GM23338 (cell line): ENCODE measurements at regions not wholly inside any gene's neighbourhood (a gene's known extent, or its start where the extent isn't known, plus 50 kb on each side); places are given as distances from the start of the nearest gene placed in this dataset.

Experiments
- ATAC-seq: fragments of 200-7000 bp; cut with Tn5 transposase; 3 replicates; pipeline ENCODE4 v1.9.1; 2020
- DNase-seq: peaks from one replicate; pipeline ENCODE4 v3.0.0-alpha.2; 2015; ENCODE audit warnings: low spot score
- H2AFZ ChIP-seq: fragments of 200-600 bp; sonication (generic); 2 replicates; pipeline ENCODE4 v1.8.0; 2016; ENCODE audit warnings: antibody characterized with exemption, mild to moderate bottlenecking, moderate library complexity
- H3F3A ChIP-seq: fragments of 200-600 bp; sonication (generic); replicated peaks from 2 replicates; pipeline ENCODE4 v1.8.0; 2017; ENCODE audit warnings: antibody characterized with exemption, mixed run types, low read depth
- H3K27ac ChIP-seq: fragments of 200-600 bp; sonication (generic); 2 replicates; pipeline ENCODE4 v1.6.1; 2016; ENCODE audit warnings: low read depth
- H3K27me3 ChIP-seq: fragments of 200-600 bp; sonication (generic); 2 replicates; pipeline ENCODE4 v1.8.0; 2016; ENCODE audit warnings: mild to moderate bottlenecking, mixed run types, moderate library complexity; ENCODE audit not compliant: insufficient read depth
- H3K36me3 ChIP-seq: fragments of 200-600 bp; sonication (generic); 2 replicates; pipeline ENCODE4 v1.8.0; 2016; ENCODE audit warnings: mild to moderate bottlenecking; ENCODE audit not compliant: insufficient read depth
- H3K4me1 ChIP-seq: fragments of 200-600 bp; sonication (generic); 2 replicates; pipeline ENCODE4 v1.8.0; 2016; ENCODE audit warnings: mild to moderate bottlenecking, moderate library complexity; ENCODE audit not compliant: insufficient read depth
- H3K4me2 ChIP-seq: fragments of 200-600 bp; sonication (generic); 2 replicates; pipeline ENCODE4 v1.7.1; 2017; ENCODE audit warnings: mixed run types
- H3K4me3 ChIP-seq: fragments of 200-600 bp; sonication (generic); 2 replicates; pipeline ENCODE4 v1.6.1; 2016; ENCODE audit warnings: mixed run types
- H3K79me2 ChIP-seq: fragments of 200-600 bp; sonication (generic); replicated peaks from 2 replicates; pipeline ENCODE4 v1.8.0; 2017; ENCODE audit warnings: mild to moderate bottlenecking; ENCODE audit not compliant: insufficient read depth
- H3K9me2 ChIP-seq: fragments of 200-600 bp; sonication (generic); 2 replicates; pipeline ENCODE4 v1.8.0; 2017; ENCODE audit not compliant: insufficient read depth
- H4K20me1 ChIP-seq: fragments of 200-600 bp; sonication (generic); replicated peaks from 2 replicates; pipeline ENCODE4 v1.8.0; 2017; ENCODE audit warnings: mild to moderate bottlenecking; ENCODE audit not compliant: insufficient read depth
- H3K27ac Mint-ChIP-seq: 2 replicates; pipeline ENCODE4 v1.8.0; 2020; ENCODE audit warnings: inconsistent platforms, mild to moderate bottlenecking, moderate library complexity, mixed read lengths
- H3K27me3 Mint-ChIP-seq: 3 replicates; pipeline ENCODE4 v1.8.0; 2022; ENCODE audit warnings: low read depth, mild to moderate bottlenecking, moderate library complexity, mixed read lengths, inconsistent platforms; ENCODE audit not compliant: insufficient read depth, poor library complexity
- H3K36me3 Mint-ChIP-seq: 3 replicates; pipeline ENCODE4 v1.8.0; 2021; ENCODE audit warnings: low read depth, mild to moderate bottlenecking, inconsistent platforms, moderate library complexity, mixed read lengths
- H3K4me1 Mint-ChIP-seq: 3 replicates; pipeline ENCODE4 v1.8.0; 2020; ENCODE audit warnings: mild to moderate bottlenecking, inconsistent platforms, mixed read lengths
- H3K4me3 Mint-ChIP-seq: 3 replicates; pipeline ENCODE4 v1.8.0; 2021; ENCODE audit warnings: moderate library complexity, mild to moderate bottlenecking, inconsistent platforms, mixed read lengths
- H3K9me3 Mint-ChIP-seq: 3 replicates; pipeline ENCODE4 v1.8.0; 2020; ENCODE audit warnings: moderate library complexity, mild to moderate bottlenecking, inconsistent platforms, mixed read lengths
- CREB1 ChIP-seq: fragments of 250-450 bp; sonication (Bioruptor Pico); IDR thresholded peaks from 2 replicates; pipeline ENCODE4 v1.5.0; 2020; ENCODE audit warnings: low read depth, mild to moderate bottlenecking, moderate library complexity
- EZH2 ChIP-seq: fragments of 200-600 bp; sonication (generic); IDR thresholded peaks from one replicate; pipeline ENCODE4 v1.8.0; 2017; ENCODE audit warnings: antibody characterized with exemption, mild to moderate bottlenecking, low read depth; ENCODE audit not compliant: unreplicated experiment
- JUNB ChIP-seq: IDR thresholded peaks from one replicate; pipeline ENCODE4 v1.6.1; 2016; ENCODE audit warnings: antibody characterized with exemption; ENCODE audit not compliant: unreplicated experiment
- NANOG ChIP-seq: IDR thresholded peaks from 2 replicates; pipeline ENCODE4 v1.6.1; 2016; ENCODE audit warnings: antibody characterized with exemption, borderline replicate concordance
- POLR2AphosphoS5 ChIP-seq: IDR thresholded peaks from 2 replicates; pipeline ENCODE4 v1.6.1; 2016; ENCODE audit warnings: antibody characterized with exemption, low read depth
- REST ChIP-seq: IDR thresholded peaks from one replicate; pipeline ENCODE4 v1.6.1; 2018; ENCODE audit warnings: antibody characterized with exemption; ENCODE audit not compliant: unreplicated experiment
- STAT1 ChIP-seq: IDR thresholded peaks from one replicate; pipeline ENCODE4 v1.6.1; 2016; ENCODE audit warnings: antibody characterized with exemption; ENCODE audit not compliant: unreplicated experiment
- ZNF114 ChIP-seq: fragments of 250-450 bp; sonication (Bioruptor Pico); IDR thresholded peaks from 2 replicates; pipeline ENCODE4 v1.5.0; 2020; ENCODE audit warnings: mild to moderate bottlenecking, moderate library complexity
- ZNF331 ChIP-seq: fragments of 250-450 bp; sonication (Bioruptor Pico); IDR thresholded peaks from 2 replicates; pipeline ENCODE4 v1.5.0; 2020; ENCODE audit warnings: low read depth, mild to moderate bottlenecking, moderate library complexity
- ZNF462 ChIP-seq: fragments of 250-450 bp; sonication (Bioruptor Pico); IDR thresholded peaks from 2 replicates; pipeline ENCODE4 v1.5.0; 2020; ENCODE audit warnings: mild to moderate bottlenecking, moderate library complexity

GRCh38 chr17:74114881-74115470 is 88.5 kb upstream of the RPL38 start (continued):
- TF ChIP-seq STAT1 = no peak
- no peak for TF ChIP-seq JUNB

GRCh38 chr17:74115586-74115985 is 87.9 kb upstream of the RPL38 start:
- TF ChIP-seq EZH2 (no peak), ZNF114 (no peak), ZNF462 (CRISPR knock-in tag) (no peak), STAT1 (no peak), ZNF331 (no peak), CREB1 (CRISPR knock-in tag) (no peak), NANOG (no peak), REST (no peak), JUNB (no peak), POLR2AphosphoS5 (no peak)
- Histone ChIP-seq H3K9me2 (no peaks in the 10 kb centered on the region), H3K4me3 (no peak overlapping the region), H4K20me1 (no peaks in the 10 kb centered on the region), H3K4me2 (no peak overlapping the region; the same call in 1 of the 2 replicates), H3K4me1 (peaks cover 30% of the 10 kb centered on the region), H3F3A (no peaks in the 10 kb centered on the region; the same call in 1 of the 2 replicates), H2AFZ (peak overlapping the region; percentile 47), H3K36me3 (no peaks in the 10 kb centered on the region), H3K27ac (no peak overlapping the region), H3K79me2 (no peaks in the 10 kb centered on the region), H3K27me3 (no peaks in the 10 kb centered on the region)
- no peaks in the 10 kb centered on the region for H3K36me3 Mint-ChIP-seq
- no peak for ATAC-seq
- no peaks in the 10 kb centered on the region; the same call in 2 of the 3 replicates for H3K9me3 Mint-ChIP-seq
- H3K4me1 Mint-ChIP-seq = peaks cover 38% of the 10 kb centered on the region
- no peak for DNase-seq
- peaks cover 24% of the 10 kb centered on the region for H3K27me3 Mint-ChIP-seq
- H3K4me3 Mint-ChIP-seq = no peak overlapping the region
- H3K27ac Mint-ChIP-seq = no peak overlapping the region
